ENCODE measurements at regions not wholly inside any gene's neighbourhood (a gene's known extent, or its start where the extent isn't known, plus 50 kb on each side); places are given as distances from the start of the nearest gene placed in this dataset.

GRCh38 chr13:55091172-55091571 is 2049.5 kb upstream of the PRR20A start:
- ATAC-seq (ENCODE audit: low read depth) = no peak
- Histone ChIP-seq H3K4me1 (ENCODE audit: control insufficient read depth in 2 of 2, insufficient read depth in 2 of 2, low read length in 2 of 2) (no peaks in the 10 kb centered on the region), H3K79me2 (ENCODE audit: control insufficient read depth, insufficient read depth, low read length) (no peaks in the 10 kb centered on the region), H3K27me3 (replicated peaks in 1 of 4; ENCODE audit: control extremely low read depth in 1 of 4, control insufficient read depth in 3 of 4, insufficient read depth in 4 of 4, low read length in 3 of 4) (no peaks in the 10 kb centered on the region), H3K9ac (ENCODE audit: low read length) (no peak overlapping the region), H3K4me3 (ENCODE audit: control extremely low read depth in 1 of 5, extremely low read depth in 1 of 5, insufficient read depth in 1 of 5, low read depth in 2 of 5, low read length in 4 of 5) (no peak overlapping the region), H4K20me1 (ENCODE audit: control insufficient read depth, insufficient read depth, low read length, poor library complexity, severe bottlenecking) (no peaks in the 10 kb centered on the region), H3K9me3 (ENCODE audit: control extremely low read depth in 1 of 3, control insufficient read depth in 2 of 3, insufficient read depth in 1 of 3, low read length in 2 of 3) (peaks cover 0 to 2% (median 0%) of the 10 kb centered on the region in 3 donors), H3K36me3 (replicated peaks in 1 of 2; ENCODE audit: control extremely low read depth in 1 of 2, control insufficient read depth in 1 of 2, extremely low read depth in 1 of 2, insufficient read depth in 2 of 2, low read length in 1 of 2) (no peaks in the 10 kb centered on the region), H3K4me2 (replicated peaks; ENCODE audit: low read depth, low read length, poor library complexity, severe bottlenecking) (no peak overlapping the region), H3K27ac (ENCODE audit: low read length in 2 of 2) (no peak overlapping the region), H2AFZ (ENCODE audit: insufficient read depth, low read depth, low read length, poor library complexity, severe bottlenecking) (no peak overlapping the region)
- no peak for DNase-seq
- intact Hi-C loops (cut with micrococcal nuclease) = no loop called here
- no peaks in the 10 kb centered on the region for H3K9me3 Mint-ChIP-seq (ENCODE audit: insufficient read depth)
- no peak for TF ChIP-seq CTCF (IDR thresholded peaks at IDR 0.05)
- ChIA-PET POLR2A (no interaction called here), CTCF (no interaction called here)
- no CpG with 5 or more reads among the region's 1 CpG for WGBS (ENCODE audit: insufficient coverage)
- no peak overlapping the region for H3K4me3 Mint-ChIP-seq
- no peak overlapping the region for H3K27ac Mint-ChIP-seq
- H3K4me1 Mint-ChIP-seq = no peaks in the 10 kb centered on the region
- no peaks in the 10 kb centered on the region for H3K27me3 Mint-ChIP-seq

- H3K27ac ChIP-seq (ENCODE audit: low read length in 2 of 2) = no peak overlapping the region
Observed at GRCh38 chr13:55106509-55106908, 2034.2 kb upstream of the PRR20A start.

More at GRCh38 chr13:55106509-55106908, 2034.2 kb upstream of the PRR20A start:
- ChIA-PET CTCF (no interaction called here), POLR2A (no interaction called here)
- ATAC-seq (ENCODE audit: low read depth) = no peak
- no peak overlapping the region for H3K27ac Mint-ChIP-seq
- TF ChIP-seq EZH2 (IDR thresholded peaks at IDR 0.05; ENCODE audit: borderline replicate concordance, insufficient read depth, low read depth, low read length, poor library complexity, severe bottlenecking) (no peak), CTCF (IDR thresholded peaks at IDR 0.05) (no peak)
- no peaks in the 10 kb centered on the region for H3K9me3 Mint-ChIP-seq (ENCODE audit: insufficient read depth)
- no peak overlapping the region for H3K4me2 ChIP-seq (replicated peaks; ENCODE audit: low read depth, low read length, poor library complexity, severe bottlenecking)
- no peaks in the 10 kb centered on the region for H3K4me1 ChIP-seq (ENCODE audit: control insufficient read depth in 2 of 2, insufficient read depth in 2 of 2, low read length in 2 of 2)
- no peaks in the 10 kb centered on the region for H4K20me1 ChIP-seq (ENCODE audit: control insufficient read depth, insufficient read depth, low read length, poor library complexity, severe bottlenecking)
- H3K4me1 Mint-ChIP-seq = no peaks in the 10 kb centered on the region
- no peaks in the 10 kb centered on the region for H3K27me3 ChIP-seq (replicated peaks in 1 of 4; ENCODE audit: control extremely low read depth in 1 of 4, control insufficient read depth in 3 of 4, insufficient read depth in 4 of 4, low read length in 3 of 4)
- H3K4me3 ChIP-seq (ENCODE audit: control extremely low read depth in 1 of 5, extremely low read depth in 1 of 5, insufficient read depth in 1 of 5, low read depth in 2 of 5, low read length in 4 of 5) = no peak overlapping the region
- H3K79me2 ChIP-seq (ENCODE audit: control insufficient read depth, insufficient read depth, low read length) = no peaks in the 10 kb centered on the region
- WGBS (ENCODE audit: insufficient coverage) = no CpG with 5 or more reads among the region's 1 CpG
- H2AFZ ChIP-seq (ENCODE audit: insufficient read depth, low read depth, low read length, poor library complexity, severe bottlenecking) = no peak overlapping the region
- no peaks in the 10 kb centered on the region for H3K36me3 ChIP-seq (replicated peaks in 1 of 2; ENCODE audit: control extremely low read depth in 1 of 2, control insufficient read depth in 1 of 2, extremely low read depth in 1 of 2, insufficient read depth in 2 of 2, low read length in 1 of 2)
- no peak overlapping the region for H3K9ac ChIP-seq (ENCODE audit: low read length)
- H3K4me3 Mint-ChIP-seq = no peak overlapping the region
- intact Hi-C loops (cut with micrococcal nuclease) = no loop called here
- DNase-seq = no peak
- H3K9me3 ChIP-seq (ENCODE audit: control extremely low read depth in 1 of 3, control insufficient read depth in 2 of 3, insufficient read depth in 1 of 3, low read length in 2 of 3) = peaks cover 0 to 13% (median 0%) of the 10 kb centered on the region in 3 donors
- H3K27me3 Mint-ChIP-seq = no peaks in the 10 kb centered on the region

Measured in B cell (primary cell).